ENCODE measurements at regions not wholly inside any gene's neighbourhood (a gene's known extent, or its start where the extent isn't known, plus 50 kb on each side); places are given as distances from the start of the nearest gene placed in this dataset.

GRCh38 chrX:76643590-76643989 lies 216.1 kb downstream of the MAGEE1 start:
- H3K9ac ChIP-seq (ENCODE audit: low read depth, low read length), result no peak overlapping the region
- no peak overlapping the region for H2BK15ac ChIP-seq (ENCODE audit: low read depth, low read length)
- no peak overlapping the region for H3K56ac ChIP-seq (ENCODE audit: extremely low read depth, insufficient read depth, low read length)
- CTCF ChIA-PET, result no interaction called here
- H2AK5ac ChIP-seq (ENCODE audit: low read depth, low read length), result no peak overlapping the region
- no peak overlapping the region for H2AFZ ChIP-seq (replicated peaks; ENCODE audit: low read length, poor library complexity)
- H3K18ac ChIP-seq (ENCODE audit: low read depth, low read length), result no peak overlapping the region
- no peak overlapping the region for H3K4me2 ChIP-seq (ENCODE audit: low read depth, low read length)
- H3K23ac ChIP-seq (ENCODE audit: low read depth, low read length), result no peak overlapping the region
- no peak overlapping the region for H2BK120ac ChIP-seq (ENCODE audit: low read depth, low read length)
- no peaks in the 10 kb centered on the region for H3K79me1 ChIP-seq (ENCODE audit: low read depth in 1 of 2, low read length in 2 of 2)
- H3K4me3 ChIP-seq (ENCODE audit: insufficient read depth, low read depth, low read length), result no peak overlapping the region
- WGBS, 2 experiments (ENCODE audit: extremely low coverage in 2 of 2, insufficient read length in 1 of 2), result 40% methylated on average over 1 of the region's 2 CpGs; no CpG with 5 or more reads in 1 of the 2 experiments
- H4K8ac ChIP-seq (ENCODE audit: low read depth in 2 of 2, low read length in 2 of 2), result no peak overlapping the region
- no peak overlapping the region for H3K4ac ChIP-seq (ENCODE audit: low read depth, low read length)
- H3K27me3 ChIP-seq (ENCODE audit: control insufficient read depth, insufficient read depth, low read length), result no peaks in the 10 kb centered on the region
- H2AK9ac ChIP-seq (replicated peaks; ENCODE audit: low read depth, low read length, poor library complexity), result no peak overlapping the region
- H4K91ac ChIP-seq (ENCODE audit: insufficient read depth, low read depth, low read length), result no peak overlapping the region
- no peak overlapping the region for H3K14ac ChIP-seq (replicated peaks; ENCODE audit: low read depth, low read length)
- H3K36me3 ChIP-seq (ENCODE audit: control insufficient read depth, insufficient read depth, low read length), result no peaks in the 10 kb centered on the region
- H3K9me3 ChIP-seq (ENCODE audit: control insufficient read depth, insufficient read depth, low read length), result peaks cover 8% of the 10 kb centered on the region; the same call in 1 of the 2 replicates
- no peak overlapping the region for H4K5ac ChIP-seq (ENCODE audit: low read depth, low read length)
- no peaks in the 10 kb centered on the region for H3K4me1 ChIP-seq (ENCODE audit: control insufficient read depth, insufficient read depth, low read length)
- H2BK20ac ChIP-seq (ENCODE audit: low read depth, low read length), result no peak overlapping the region
- H2BK5ac ChIP-seq (ENCODE audit: low read depth, low read length, poor library complexity, severe bottlenecking), result no peak overlapping the region
- H3K9me1 ChIP-seq (ENCODE audit: insufficient read depth, low read length), result no peaks in the 10 kb centered on the region
- POLR2A ChIA-PET (ENCODE audit: unreplicated experiment), result no interaction called here
- no peak for ATAC-seq (ENCODE audit: low read depth)
- no peak overlapping the region for H3K27ac ChIP-seq (ENCODE audit: insufficient read depth, low read length)
- intact Hi-C loops (cut with micrococcal nuclease), result no loop called here
- DNase-seq, result no peak
- dilution Hi-C loops (cut with HindIII; ENCODE audit: low sequenced_read_pairs, unreplicated experiment), result no loop called here
- in situ Hi-C loops (cut with MboI; ENCODE audit: low sequenced_read_pairs), result no loop called here
- no TSS peak for BruUV-seq (replicated peaks)
- TF ChIP-seq BHLHE40 (IDR thresholded peaks at IDR 0.05; ENCODE audit: low read depth, low read length) (no peak), MXI1 (IDR thresholded peaks at IDR 0.05; ENCODE audit: borderline replicate concordance, low read depth, low read length) (no peak), FOS (IDR thresholded peaks at IDR 0.05; ENCODE audit: low read depth, low read length) (no peak), CHD1 (IDR thresholded peaks at IDR 0.05; ENCODE audit: low read depth, low read length) (no peak), RCOR1 (IDR thresholded peaks at IDR 0.05; ENCODE audit: insufficient replicate concordance, low read length) (no peak), RFX5 (IDR thresholded peaks at IDR 0.05; ENCODE audit: low read depth, low read length) (no peak), CTCF (conservative IDR thresholded peaks at IDR 0.05; ENCODE audit: low read depth, low read length) (no peak), USF2 (IDR thresholded peaks at IDR 0.05; ENCODE audit: low read depth, low read length) (no peak), POLR2A (IDR thresholded peaks at IDR 0.05; ENCODE audit: low read depth, low read length) (no peak), ELK1 (IDR thresholded peaks at IDR 0.05; ENCODE audit: borderline replicate concordance, low read depth, low read length) (no peak), RAD21 (IDR thresholded peaks at IDR 0.05; ENCODE audit: low read length) (no peak), MAZ (IDR thresholded peaks at IDR 0.05; ENCODE audit: borderline replicate concordance, low read depth, low read length) (no peak), NFE2L2 (IDR thresholded peaks at IDR 0.05; ENCODE audit: low read depth, low read length) (no peak), CEBPB (IDR thresholded peaks at IDR 0.05; ENCODE audit: low read depth, low read length) (no peak), SMC3 (IDR thresholded peaks at IDR 0.05; ENCODE audit: low read depth, low read length) (no peak), MAFK (IDR thresholded peaks at IDR 0.05; ENCODE audit: low read depth, low read length) (no peak)
- H4K20me1 ChIP-seq (ENCODE audit: insufficient read depth, low read length), result no peaks in the 10 kb centered on the region

Data from IMR-90 (cell line).